Sigmoid colon (tissue), 6 donors: ENCODE measurements at regions not wholly inside any gene's neighbourhood (a gene's known extent, or its start where the extent isn't known, plus 50 kb on each side); places are given as distances from the start of the nearest gene placed in this dataset.

Experiments
- DNase-seq: peaks from one replicate; pipeline ENCODE4 v3.0.0-alpha.2; 2019
- H3K27ac ChIP-seq, 4 donors: fragments of 200-600 bp; sonication (generic); one replicate each; pipeline ENCODE4 v1.5.1; 2016 to 2019; ENCODE audit warnings: mild to moderate bottlenecking in 1 of 4
- H3K27me3 ChIP-seq, 3 donors: fragments of 200-600 bp; sonication (generic); one replicate each; pipeline ENCODE4 v1.5.1; 2019; ENCODE audit warnings: mild to moderate bottlenecking in 1 of 3
- H3K36me3 ChIP-seq, 4 donors: fragments of 200-600 bp; sonication (generic); one replicate each; pipeline ENCODE4 v1.5.1; 2016 to 2019
- H3K4me1 ChIP-seq, 4 donors: fragments of 200-600 bp; sonication (generic); one replicate each; pipeline ENCODE4 v1.5.1; 2017 to 2019
- H3K4me3 ChIP-seq, 4 donors: fragments of 200-600 bp; sonication (generic); one replicate each; pipeline ENCODE4 v1.5.1; 2017 to 2019; ENCODE audit warnings: mild to moderate bottlenecking in 2 of 4, moderate library complexity in 1 of 4
- H3K9me3 ChIP-seq, 4 donors: fragments of 200-600 bp in 3 of 4; sonication (generic) in 3 of 4; one replicate each; pipeline versions ENCODE4 v1.5.1 to v1.6.1; 2013 to 2019
- CTCF ChIP-seq, 4 experiments: fragments of 450-650 bp in 3 of 4; fragments of 200-600 bp in 1 of 4; IDR thresholded peaks; one replicate each; pipeline ENCODE4 v1.5.1; 2016 to 2019; ENCODE audit warnings: antibody characterized with exemption in 4 of 4, mild to moderate bottlenecking in 3 of 4, moderate library complexity in 2 of 4
- EP300 ChIP-seq, 4 donors: sonication (generic); formaldehyde crosslinking; IDR thresholded peaks; one replicate each; pipeline ENCODE4 v1.6.1; 2017; ENCODE audit warnings: antibody characterized with exemption in 4 of 4
- POLR2A ChIP-seq, 2 donors: fragments of 450-650 bp; IDR thresholded peaks; one replicate each; pipeline ENCODE4 v1.6.1; 2016; ENCODE audit warnings: antibody characterized with exemption in 2 of 2, mild to moderate bottlenecking in 2 of 2, moderate library complexity in 2 of 2
- POLR2AphosphoS5 ChIP-seq, 4 donors: sonication (generic); formaldehyde crosslinking; IDR thresholded peaks; one replicate each; pipeline ENCODE4 v1.6.1; 2017; ENCODE audit warnings: antibody characterized with exemption in 4 of 4
- WGBS, 2 donors: extraction: QIAGEN DNeasy Blood & Tissue Kit; methylation state at CpG; one replicate each; pipeline ENCODE4 v1.1.7; 2013; 5-methylcytosine and 5-hydroxymethylcytosine counted together
- intact Hi-C: fragments of 100-400 bp; cut with DNase I; formaldehyde crosslinking; loops from one replicate; pipeline ENCODE4 v1.15.1; 2023
- donor health status: healthy with polysubstance abuse.
- donor health status: healthy.

GRCh38 chr14:65824285-65824977, 411.9 kb downstream of the FUT8 start:
- peaks cover 0 to 5% (median 0%) of the 10 kb centered on the region in 3 donors for H3K27me3 ChIP-seq
- no peak overlapping the region for H3K27ac ChIP-seq
- DNase-seq = no peak
- no peak for TF ChIP-seq POLR2AphosphoS5 (IDR thresholded peaks at IDR 0.05)
- TF ChIP-seq POLR2A (IDR thresholded peaks at IDR 0.05) = no peak
- peak; percentile 77 to 92 (median 87) for TF ChIP-seq CTCF (IDR thresholded peaks at IDR 0.05)
- H3K9me3 ChIP-seq = no peaks in the 10 kb centered on the region
- intact Hi-C loops = loop anchor here (2.0 kb wide), 1 partner anchor 660 kb away; no protein-coding TSS in a partner anchor
- 17 to 37% methylated on average over 4 of the region's 4 CpGs for WGBS, 2 donors
- no peak overlapping the region for H3K4me3 ChIP-seq
- H3K4me1 ChIP-seq = no peaks in the 10 kb centered on the region
- no peaks in the 10 kb centered on the region for H3K36me3 ChIP-seq

- intact Hi-C loops = loop anchor here (1.0 to 5.0 kb wide), 3 partner anchors 413 to 838 kb away; partner anchors contain the start of genes FNTB and FUT8
- Histone ChIP-seq H3K4me3 (no peak overlapping the region), H3K27ac (no peak overlapping the region), H3K9me3 (no peaks in the 10 kb centered on the region), H3K4me1 (no peaks in the 10 kb centered on the region), H3K36me3 (no peaks in the 10 kb centered on the region), H3K27me3 (peaks cover 0 to under 1% (median 0%) of the 10 kb centered on the region in 3 donors)
- WGBS, 2 donors = 15 to 16% methylated on average over 2 of the region's 2 CpGs
- DNase-seq = no peak
- TF ChIP-seq EP300 (IDR thresholded peaks at IDR 0.05) = no peak
- TF ChIP-seq CTCF (IDR thresholded peaks at IDR 0.05) = no peak
- no peak for TF ChIP-seq POLR2A (IDR thresholded peaks at IDR 0.05)
- no peak for TF ChIP-seq POLR2AphosphoS5 (IDR thresholded peaks at IDR 0.05)
These were observed 412.4 kb downstream of the FUT8 start for GRCh38 chr14:65824978-65825299.

- no peak overlapping the region for H3K4me3 ChIP-seq
- no peaks in the 10 kb centered on the region for H3K4me1 ChIP-seq
- H3K9me3 ChIP-seq = no peaks in the 10 kb centered on the region
- TF ChIP-seq EP300 (IDR thresholded peaks at IDR 0.05) (no peak), POLR2A (IDR thresholded peaks at IDR 0.05) (no peak), POLR2AphosphoS5 (IDR thresholded peaks at IDR 0.05) (no peak), CTCF (IDR thresholded peaks at IDR 0.05) (no peak)
- WGBS, 2 donors = 47 to 81% methylated on average over 6 of the region's 6 CpGs
- H3K27me3 ChIP-seq = no peaks in the 10 kb centered on the region
- H3K36me3 ChIP-seq = no peaks in the 10 kb centered on the region
- intact Hi-C loops = loop anchor here (5.0 kb wide), 1 partner anchor 840 kb away; the partner anchor contains the start of gene FNTB
- no peak for DNase-seq
- no peak overlapping the region for H3K27ac ChIP-seq
These were observed 414.4 kb downstream of the FUT8 start for GRCh38 chr14:65826946-65827345.

- no peaks in the 10 kb centered on the region for H3K27me3 ChIP-seq
- intact Hi-C loops = loop anchor here (5.0 kb wide), 1 partner anchor 840 kb away; the partner anchor contains the start of gene FNTB
- no peak overlapping the region for H3K4me3 ChIP-seq
- TF ChIP-seq EP300 (IDR thresholded peaks at IDR 0.05) (no peak), CTCF (IDR thresholded peaks at IDR 0.05) (no peak), POLR2A (IDR thresholded peaks at IDR 0.05) (no peak), POLR2AphosphoS5 (IDR thresholded peaks at IDR 0.05) (no peak)
- H3K4me1 ChIP-seq = no peaks in the 10 kb centered on the region
- WGBS, 2 donors = 44 to 89% methylated on average over 6 of the region's 6 CpGs
- no peaks in the 10 kb centered on the region for H3K9me3 ChIP-seq
- H3K36me3 ChIP-seq = no peaks in the 10 kb centered on the region
- H3K27ac ChIP-seq = no peak overlapping the region
- no peak for DNase-seq
These were observed 415.0 kb downstream of the FUT8 start for GRCh38 chr14:65827520-65827919.
